ENCODE measurements at regions not wholly inside any gene's neighbourhood (a gene's known extent, or its start where the extent isn't known, plus 50 kb on each side); places are given as distances from the start of the nearest gene placed in this dataset.
"Not testable (repeated sequence)": the region's sequence is repeated elsewhere in the genome, so short reads cannot be mapped to it uniquely, and the experiment has no call there.

DNA sequence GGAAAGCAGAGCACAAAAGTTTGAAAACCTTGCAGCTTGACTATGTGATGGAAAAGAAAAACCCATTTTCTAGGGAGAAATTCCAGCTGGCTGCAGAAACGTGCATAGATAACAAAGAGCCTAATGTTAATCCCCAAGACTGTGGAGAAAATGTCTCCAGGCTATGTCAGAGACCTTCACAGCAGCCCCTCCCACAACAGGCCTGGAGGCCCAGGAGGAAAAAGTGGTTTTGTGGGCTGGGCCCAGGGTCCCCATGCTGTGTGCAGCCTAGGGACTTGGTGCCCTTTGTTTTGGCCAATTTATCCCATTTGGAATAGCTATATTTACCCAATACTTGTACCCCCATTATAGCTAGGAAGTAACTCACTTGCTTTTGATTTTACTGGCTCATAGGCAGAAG is 484.1 kb upstream of the HTR1E start:
- H3K4me1 ChIP-seq (ENCODE audit: insufficient read depth, low read length), result no peaks in the 10 kb centered on the region
- no peaks in the 10 kb centered on the region for H3K36me3 ChIP-seq (ENCODE audit: insufficient read depth, low read length)
- peaks cover 4% of the 10 kb centered on the region for H3K9me3 ChIP-seq (ENCODE audit: control insufficient read depth, insufficient read depth, low read length)
- no peak overlapping the region for H3K9ac ChIP-seq (ENCODE audit: low read depth, low read length)

DNA sequence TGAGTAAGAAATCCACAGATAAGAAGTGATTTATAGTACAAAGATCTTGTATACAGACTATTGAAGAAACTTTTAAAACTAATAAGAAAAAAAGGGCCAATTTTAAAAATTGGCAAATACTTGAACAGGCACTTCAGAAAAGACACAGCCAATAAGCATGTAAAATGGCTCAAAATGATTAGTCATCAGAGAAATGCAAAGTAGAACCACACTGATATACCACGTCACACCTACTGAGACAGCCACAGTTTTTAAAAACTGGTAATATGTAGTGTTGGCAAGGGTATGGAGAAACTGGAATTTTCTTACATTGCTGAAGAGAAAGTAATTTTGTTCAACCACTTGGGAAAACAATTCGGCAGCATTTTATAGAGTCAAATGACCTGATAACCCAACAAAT is 488.9 kb upstream of the HTR1E start:
- H3K4me1 ChIP-seq (ENCODE audit: insufficient read depth, low read length), result no peaks in the 10 kb centered on the region
- no peaks in the 10 kb centered on the region for H3K36me3 ChIP-seq (ENCODE audit: insufficient read depth, low read length)
- H3K9me3 ChIP-seq (ENCODE audit: control insufficient read depth, insufficient read depth, low read length), result peaks cover 4% of the 10 kb centered on the region
- no peak overlapping the region for H3K9ac ChIP-seq (ENCODE audit: low read depth, low read length)

DNA sequence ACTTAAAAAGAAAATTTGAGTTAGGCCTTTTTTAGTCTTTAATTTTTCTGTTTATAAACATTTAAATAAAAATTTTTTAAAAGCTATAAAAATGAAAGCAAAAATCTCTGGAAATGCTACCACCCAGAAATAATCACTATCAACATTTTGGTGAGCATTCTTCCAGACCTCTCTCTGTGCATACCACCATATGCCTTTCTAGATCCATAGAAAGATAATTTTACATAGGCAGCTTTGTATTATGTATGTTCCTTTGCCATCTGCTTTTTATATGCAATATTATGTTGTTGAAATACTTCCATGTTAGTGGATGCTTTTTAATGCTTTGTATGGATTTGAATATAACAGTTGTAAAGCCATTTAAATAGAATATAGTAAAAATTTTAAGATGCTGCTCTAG is 496.7 kb upstream of the HTR1E start:
- Histone ChIP-seq H3K36me3 (ENCODE audit: insufficient read depth, low read length) (no peaks in the 10 kb centered on the region), H3K4me1 (ENCODE audit: insufficient read depth, low read length) (no peaks in the 10 kb centered on the region), H3K9me3 (ENCODE audit: control insufficient read depth, insufficient read depth, low read length) (no peaks in the 10 kb centered on the region), H3K9ac (ENCODE audit: low read depth, low read length) (no peak overlapping the region)

DNA sequence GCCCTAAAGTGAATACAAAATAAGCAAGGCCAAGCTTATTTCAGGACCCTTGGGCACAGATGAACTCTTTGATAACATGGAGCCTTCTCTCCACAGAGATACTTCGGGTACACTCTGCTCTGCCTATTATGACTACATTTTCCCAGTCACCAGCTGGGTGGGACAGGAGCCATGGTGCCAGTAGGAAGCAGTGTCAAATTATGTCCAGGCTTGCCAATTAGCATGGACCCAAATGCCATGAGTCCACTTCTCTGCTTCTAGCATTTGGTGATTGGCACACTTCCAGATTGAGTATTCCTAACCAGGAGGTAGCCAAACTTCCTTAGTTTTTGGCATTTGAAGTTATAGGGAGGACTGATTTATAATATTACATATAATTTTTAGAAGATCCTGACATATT is 513.8 kb upstream of the HTR1E start:
- no peaks in the 10 kb centered on the region for H3K36me3 ChIP-seq (ENCODE audit: insufficient read depth, low read length)
- H3K9me3 ChIP-seq (ENCODE audit: control insufficient read depth, insufficient read depth, low read length), result no peaks in the 10 kb centered on the region
- H3K9ac ChIP-seq (ENCODE audit: low read depth, low read length), result no peak overlapping the region
- H3K4me1 ChIP-seq (ENCODE audit: insufficient read depth, low read length), result no peaks in the 10 kb centered on the region

DNA sequence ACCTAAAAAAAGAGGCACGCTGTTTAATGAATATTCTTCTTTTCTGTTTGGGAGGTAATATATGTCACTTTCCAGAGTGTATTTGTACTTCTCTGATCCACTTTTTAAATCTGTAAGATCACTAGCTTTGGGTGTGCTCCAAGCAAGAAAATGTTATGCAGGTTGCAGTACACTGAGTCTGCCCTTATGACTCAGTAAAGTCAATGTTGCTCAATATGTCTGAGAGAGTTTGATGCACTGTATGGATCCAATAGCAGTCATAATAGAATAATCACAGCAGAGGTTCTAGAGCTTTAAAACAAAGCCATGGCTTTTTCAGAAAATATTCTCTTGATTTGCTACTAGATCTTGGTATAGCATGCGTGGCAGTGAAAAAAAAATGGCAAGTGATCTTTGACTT is 525.3 kb upstream of the HTR1E start:
- Histone ChIP-seq H3K9ac (ENCODE audit: low read depth, low read length) (no peak overlapping the region), H3K4me1 (ENCODE audit: insufficient read depth, low read length) (no peaks in the 10 kb centered on the region), H3K9me3 (ENCODE audit: control insufficient read depth, insufficient read depth, low read length) (no peaks in the 10 kb centered on the region; the same call in 1 of the 2 replicates), H3K36me3 (ENCODE audit: insufficient read depth, low read length) (no peaks in the 10 kb centered on the region)

DNA sequence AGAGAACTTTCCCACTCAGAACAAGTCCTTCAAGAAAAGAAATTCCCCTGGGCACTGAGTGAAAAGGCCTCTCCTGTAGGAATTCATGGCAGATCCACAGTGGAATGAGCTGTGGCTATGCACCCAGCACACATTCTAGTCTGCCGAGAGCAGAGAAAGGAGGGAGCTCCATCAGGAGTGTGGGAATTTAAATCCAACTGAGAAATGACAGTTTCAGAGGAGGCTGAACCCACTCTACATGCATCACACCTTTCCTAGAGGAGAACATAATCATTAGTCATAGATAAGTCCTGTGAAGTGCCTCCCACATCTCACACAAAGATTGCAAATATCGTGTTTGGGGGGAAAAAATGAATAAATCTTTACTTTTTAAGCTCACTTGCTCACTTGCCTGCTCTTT is 530.2 kb upstream of the HTR1E start:
- no peaks in the 10 kb centered on the region for H3K4me1 ChIP-seq (ENCODE audit: insufficient read depth, low read length)
- H3K36me3 ChIP-seq (ENCODE audit: insufficient read depth, low read length), result no peaks in the 10 kb centered on the region
- H3K9ac ChIP-seq (ENCODE audit: low read depth, low read length), result no peak overlapping the region
- no peaks in the 10 kb centered on the region for H3K9me3 ChIP-seq (ENCODE audit: control insufficient read depth, insufficient read depth, low read length)

DNA sequence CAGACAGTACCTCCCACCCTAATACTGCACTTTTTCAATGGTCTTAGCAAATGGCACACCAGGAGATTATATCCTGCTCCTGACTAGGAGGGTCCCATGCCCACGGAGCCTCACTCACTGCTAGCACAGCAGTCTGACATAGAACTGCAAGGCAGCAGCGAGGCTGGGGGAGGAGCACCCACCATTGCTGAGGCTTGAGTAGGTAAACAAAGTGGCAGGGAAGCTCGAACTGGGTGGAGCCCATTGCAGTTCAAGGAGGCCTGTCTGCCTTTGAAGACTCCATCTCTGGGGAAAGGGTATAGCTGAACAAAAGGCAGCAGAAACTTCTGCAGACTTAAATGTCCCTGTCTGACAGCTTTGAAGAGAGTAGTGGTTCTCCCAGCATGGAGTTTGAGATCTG is 544.5 kb upstream of the HTR1E start:
- not testable (repeated sequence) for H3K9me3 ChIP-seq (ENCODE audit: control insufficient read depth, insufficient read depth, low read length); H3K4me1 ChIP-seq (ENCODE audit: insufficient read depth, low read length); H3K36me3 ChIP-seq (ENCODE audit: insufficient read depth, low read length); H3K9ac ChIP-seq (ENCODE audit: low read depth, low read length)

DNA sequence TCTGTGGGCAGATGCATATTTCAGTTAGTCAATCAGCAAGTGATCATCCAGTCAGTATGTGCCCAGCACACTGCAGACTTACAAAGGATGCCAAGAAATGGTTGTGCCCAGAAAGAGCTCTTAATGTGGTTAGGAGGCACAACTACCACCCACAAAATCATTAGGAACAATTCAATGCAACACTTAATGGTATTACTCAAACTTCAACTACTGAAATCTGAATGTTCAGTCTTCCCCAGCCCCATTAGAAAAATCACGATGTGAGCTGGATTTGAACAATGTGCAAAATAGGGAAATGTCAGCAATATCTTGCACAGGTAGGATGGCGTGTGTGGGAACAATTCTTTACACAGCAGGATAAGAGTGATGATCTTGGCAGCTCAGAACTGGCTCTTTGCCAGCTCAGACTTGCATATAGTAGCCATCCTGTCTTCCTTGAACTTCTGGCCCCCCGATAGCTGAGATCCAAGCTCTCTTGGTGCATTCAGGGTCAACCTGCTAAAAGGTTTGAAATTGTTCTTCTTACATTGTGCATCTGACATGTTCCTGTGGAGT is 556.7 kb upstream of the HTR1E start:
- H3K36me3 ChIP-seq (ENCODE audit: insufficient read depth, low read length), result no peaks in the 10 kb centered on the region
- H3K9me3 ChIP-seq (ENCODE audit: control insufficient read depth, insufficient read depth, low read length), result no peaks in the 10 kb centered on the region
- no peaks in the 10 kb centered on the region for H3K4me1 ChIP-seq (ENCODE audit: insufficient read depth, low read length)

DNA sequence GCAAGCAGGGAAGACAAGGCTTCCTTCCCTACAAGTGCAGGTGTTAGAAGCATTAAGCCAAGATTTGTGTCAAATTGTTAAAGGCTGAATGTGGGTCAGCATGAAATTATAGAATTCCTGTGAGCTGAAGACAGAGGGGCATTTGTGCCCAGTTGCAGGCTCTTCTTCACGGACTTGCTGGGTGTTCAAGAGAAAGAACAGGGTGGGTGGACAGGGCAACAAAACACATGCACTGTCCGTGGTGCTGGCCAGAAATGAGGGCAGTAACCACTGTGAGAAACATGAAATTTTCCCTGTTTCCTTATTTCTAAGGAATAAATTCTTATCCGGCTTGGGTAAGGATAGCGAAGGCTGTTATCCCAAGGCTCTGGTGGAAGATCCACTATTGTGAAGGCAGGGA is 579.5 kb upstream of the HTR1E start:
- H3K9ac ChIP-seq (ENCODE audit: low read depth, low read length), result no peak overlapping the region
- H3K36me3 ChIP-seq (ENCODE audit: insufficient read depth, low read length), result no peaks in the 10 kb centered on the region
- no peaks in the 10 kb centered on the region for H3K4me1 ChIP-seq (ENCODE audit: insufficient read depth, low read length)
- H3K9me3 ChIP-seq (ENCODE audit: control insufficient read depth, insufficient read depth, low read length), result no peaks in the 10 kb centered on the region

More for the DNA sequence above, 556.7 kb upstream of the HTR1E start:
- no peak overlapping the region for H3K9ac ChIP-seq (ENCODE audit: low read depth, low read length)

DNA sequence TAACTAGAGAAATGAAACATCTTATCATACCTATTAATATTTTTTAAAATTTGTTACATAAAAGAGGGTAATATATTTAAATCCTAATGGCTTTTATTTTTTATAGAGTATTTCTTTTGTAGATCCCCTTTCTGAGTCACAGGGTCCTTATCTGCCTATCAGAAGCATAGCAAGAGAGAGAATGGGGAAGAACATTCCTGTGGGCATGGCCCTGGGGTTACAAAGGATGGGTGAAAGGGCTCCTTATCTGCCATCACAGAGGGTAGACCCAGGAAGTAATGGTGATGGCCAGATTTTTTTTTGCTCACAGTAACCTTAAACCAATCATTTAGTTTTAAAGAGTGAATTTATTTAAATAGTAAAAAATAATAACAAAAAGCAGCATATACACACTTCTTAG is 582.1 kb upstream of the HTR1E start:
- Histone ChIP-seq H3K4me1 (ENCODE audit: insufficient read depth, low read length) (no peaks in the 10 kb centered on the region), H3K9ac (ENCODE audit: low read depth, low read length) (no peak overlapping the region), H3K36me3 (ENCODE audit: insufficient read depth, low read length) (no peaks in the 10 kb centered on the region)

DNA sequence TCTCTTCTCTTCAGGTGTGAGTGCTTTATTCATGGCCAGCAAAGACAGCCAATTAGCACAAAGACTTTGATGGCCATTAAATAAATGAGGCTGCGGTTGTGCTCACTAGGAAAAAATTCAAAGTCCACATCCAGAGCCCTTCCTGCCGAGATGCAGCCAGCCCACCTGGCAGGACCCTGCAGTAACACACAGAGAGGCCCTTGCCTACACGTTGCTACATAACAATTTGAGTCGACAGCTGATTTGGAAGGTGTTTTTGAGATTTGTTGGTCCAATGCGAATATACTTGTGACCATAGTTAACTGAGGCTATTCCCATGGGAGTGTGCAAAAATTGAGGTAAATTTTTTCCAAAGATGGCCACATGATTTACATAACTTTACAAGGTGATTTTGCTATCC is 605.4 kb upstream of the HTR1E start:
- H3K9ac ChIP-seq (ENCODE audit: low read depth, low read length), result no peak overlapping the region
- H3K36me3 ChIP-seq (ENCODE audit: insufficient read depth, low read length), result no peaks in the 10 kb centered on the region
- no peaks in the 10 kb centered on the region for H3K9me3 ChIP-seq (ENCODE audit: control insufficient read depth, insufficient read depth, low read length)
- H3K4me1 ChIP-seq (ENCODE audit: insufficient read depth, low read length), result no peaks in the 10 kb centered on the region

More for the DNA sequence above, 582.1 kb upstream of the HTR1E start:
- no peaks in the 10 kb centered on the region for H3K9me3 ChIP-seq (ENCODE audit: control insufficient read depth, insufficient read depth, low read length)

DNA sequence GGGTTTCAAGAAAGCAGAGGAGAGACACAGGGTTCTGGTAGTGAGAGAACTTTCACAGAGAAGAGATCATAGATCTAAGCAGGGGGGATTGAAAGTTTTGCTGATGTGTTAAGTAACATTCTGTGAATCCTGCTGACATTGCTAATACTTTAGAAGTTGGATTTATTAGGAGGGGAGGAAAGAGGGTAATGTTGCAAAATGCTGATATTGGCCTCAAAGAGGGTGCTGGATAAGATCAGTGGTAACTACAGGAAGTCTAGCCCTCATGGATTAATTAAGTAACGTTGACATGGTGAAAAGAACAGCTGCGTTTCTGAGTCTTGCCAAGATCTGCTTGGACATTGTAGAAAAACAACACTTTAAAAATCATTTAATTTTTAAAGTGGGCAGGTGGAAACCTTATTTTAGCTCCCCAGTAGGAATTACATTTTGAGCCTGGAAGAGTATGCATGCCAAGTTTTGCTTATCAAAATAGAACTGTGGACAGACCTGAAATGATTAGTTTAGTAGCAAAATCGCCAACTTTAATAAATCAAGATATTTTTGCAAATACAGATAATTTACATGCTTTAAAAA is 606.0 kb upstream of the HTR1E start:
- no peak overlapping the region for H3K9ac ChIP-seq (ENCODE audit: low read depth, low read length)
- no peaks in the 10 kb centered on the region for H3K9me3 ChIP-seq (ENCODE audit: control insufficient read depth, insufficient read depth, low read length)
- no peaks in the 10 kb centered on the region for H3K36me3 ChIP-seq (ENCODE audit: insufficient read depth, low read length)
- no peaks in the 10 kb centered on the region for H3K4me1 ChIP-seq (ENCODE audit: insufficient read depth, low read length)

DNA sequence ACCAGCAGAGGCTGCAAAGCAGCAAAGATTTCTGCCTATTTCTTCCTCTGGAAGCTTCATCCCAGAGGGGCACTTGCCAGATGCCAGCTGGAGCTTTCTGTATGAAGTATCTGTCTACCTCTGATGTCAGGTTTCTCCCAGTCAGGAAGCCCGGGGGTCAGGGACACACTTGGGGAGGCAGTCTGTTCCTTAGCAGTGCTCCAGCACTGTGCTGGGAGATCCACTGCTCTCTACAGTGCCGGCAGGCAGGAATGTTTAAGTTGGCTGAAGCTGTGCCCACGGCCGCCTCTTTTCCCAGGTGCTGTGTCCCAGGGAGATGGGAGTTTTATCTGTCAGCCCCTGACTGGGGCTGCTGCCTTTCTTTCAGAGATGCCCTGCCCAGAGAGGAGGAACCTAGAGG is 631.1 kb upstream of the HTR1E start:
- H3K4me1 ChIP-seq (ENCODE audit: insufficient read depth, low read length), result no peaks in the 10 kb centered on the region
- H3K36me3 ChIP-seq (ENCODE audit: insufficient read depth, low read length), result no peaks in the 10 kb centered on the region
- no peaks in the 10 kb centered on the region for H3K9me3 ChIP-seq (ENCODE audit: control insufficient read depth, insufficient read depth, low read length)
- H3K9ac ChIP-seq (ENCODE audit: low read depth, low read length), result no peak overlapping the region

DNA sequence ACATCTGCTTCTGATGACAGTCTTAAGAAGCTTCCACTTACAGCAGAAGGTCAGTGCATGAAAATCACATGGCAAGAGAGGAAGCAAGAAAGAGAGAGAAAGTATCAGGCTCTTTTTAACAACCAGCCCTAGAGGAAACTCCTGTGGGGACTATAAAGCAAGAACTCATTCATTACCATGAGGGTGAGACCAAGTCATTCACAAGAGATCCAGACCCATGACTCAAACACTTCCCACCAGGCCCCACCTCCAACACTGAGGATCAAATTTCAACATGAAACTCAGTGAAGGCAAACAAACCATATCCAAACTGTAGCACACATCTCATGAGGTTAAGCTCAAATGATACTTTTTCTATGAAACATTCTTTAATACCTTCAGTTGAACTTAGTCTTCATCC is 643.2 kb upstream of the SYNCRIP start:
- Histone ChIP-seq H3K36me3 (ENCODE audit: insufficient read depth, low read length) (no peaks in the 10 kb centered on the region), H3K4me1 (ENCODE audit: insufficient read depth, low read length) (no peaks in the 10 kb centered on the region)

DNA sequence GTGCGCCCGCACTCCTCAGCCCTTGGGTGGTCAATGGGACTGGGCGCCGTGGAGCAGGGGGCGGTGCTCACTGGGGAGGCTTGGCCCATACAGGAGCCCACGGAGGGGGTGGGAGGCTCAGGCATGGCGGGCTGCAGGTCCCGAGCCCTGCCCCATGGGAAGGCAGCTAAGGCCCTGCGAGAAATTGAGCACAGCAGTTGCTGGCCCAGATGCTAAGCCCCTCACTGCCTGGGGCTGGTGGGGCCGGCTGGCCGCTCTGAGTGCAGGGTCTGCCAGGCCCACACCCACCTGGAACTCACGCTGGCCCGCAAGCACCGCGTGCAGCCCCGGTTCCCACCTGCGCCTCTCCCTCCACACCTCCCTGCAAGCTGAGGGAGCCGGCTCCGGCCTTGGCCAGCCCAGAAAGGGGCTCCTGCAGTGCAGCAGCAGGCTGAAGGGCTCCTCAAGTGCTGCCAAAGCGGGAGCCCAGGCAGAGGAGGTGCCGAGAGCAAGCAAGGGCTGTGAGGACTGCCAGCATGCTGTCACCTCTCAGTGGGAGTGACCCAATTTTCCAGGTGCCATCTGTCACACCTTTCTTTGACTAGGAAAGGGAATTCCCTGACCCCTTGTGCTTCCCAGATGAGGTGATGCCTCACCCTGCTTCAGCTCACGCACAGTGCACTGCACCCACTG is 642.3 kb upstream of the SYNCRIP start:
- H3K9ac ChIP-seq (ENCODE audit: low read depth, low read length); H3K9me3 ChIP-seq (ENCODE audit: control insufficient read depth, insufficient read depth, low read length); H3K4me1 ChIP-seq (ENCODE audit: insufficient read depth, low read length); H3K36me3 ChIP-seq (ENCODE audit: insufficient read depth, low read length): not testable (repeated sequence)

More for the DNA sequence above, 643.2 kb upstream of the SYNCRIP start:
- Histone ChIP-seq H3K9ac (ENCODE audit: low read depth, low read length) (no peak overlapping the region), H3K9me3 (ENCODE audit: control insufficient read depth, insufficient read depth, low read length) (no peaks in the 10 kb centered on the region)

Measured in ES-I3 (cell line).